Erythroblast (primary cell): ENCODE measurements at regions not wholly inside any gene's neighbourhood (a gene's known extent, or its start where the extent isn't known, plus 50 kb on each side); places are given as distances from the start of the nearest gene placed in this dataset.
"Not testable (repeated sequence)": the region's sequence is repeated elsewhere in the genome, so short reads cannot be mapped to it uniquely, and the experiment has no call there.

Source experiments
- DNase-seq, 2 experiments: peaks; one replicate each; lab custom pipeline; 2025; lab: John Stamatoyannopoulos, UW
- GATA1 ChIP-seq: IDR thresholded peaks from 2 replicates; pipeline ENCODE4 v1.6.1; 2011; ENCODE audit warnings: low read depth, mild to moderate bottlenecking, control low read depth, low read length, moderate library complexity
- POLR2A ChIP-seq: IDR thresholded peaks from 2 replicates; pipeline ENCODE4 v1.6.1; 2011; ENCODE audit warnings: mild to moderate bottlenecking, low read length

DNA sequence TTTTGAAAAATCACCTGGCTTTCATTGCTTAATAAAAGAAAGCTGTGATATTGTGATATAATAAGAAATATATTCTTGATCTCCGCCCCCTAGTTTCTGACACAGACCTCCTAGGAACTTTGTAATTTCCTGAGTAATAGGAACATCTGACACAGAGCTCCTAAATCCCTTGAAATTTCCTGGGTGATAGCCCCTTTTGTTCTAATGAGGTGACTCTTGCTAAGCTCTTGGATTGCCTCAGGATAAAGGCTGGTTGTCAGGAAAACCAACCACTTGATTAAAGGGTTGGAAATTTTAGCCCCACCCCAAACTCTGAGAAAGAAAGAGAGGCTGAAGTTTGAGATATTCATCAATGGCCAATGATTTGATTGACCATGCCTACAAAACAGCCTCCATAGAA, 326.4 kb upstream of the KIF2B start:
- DNase-seq, result no peak

DNA sequence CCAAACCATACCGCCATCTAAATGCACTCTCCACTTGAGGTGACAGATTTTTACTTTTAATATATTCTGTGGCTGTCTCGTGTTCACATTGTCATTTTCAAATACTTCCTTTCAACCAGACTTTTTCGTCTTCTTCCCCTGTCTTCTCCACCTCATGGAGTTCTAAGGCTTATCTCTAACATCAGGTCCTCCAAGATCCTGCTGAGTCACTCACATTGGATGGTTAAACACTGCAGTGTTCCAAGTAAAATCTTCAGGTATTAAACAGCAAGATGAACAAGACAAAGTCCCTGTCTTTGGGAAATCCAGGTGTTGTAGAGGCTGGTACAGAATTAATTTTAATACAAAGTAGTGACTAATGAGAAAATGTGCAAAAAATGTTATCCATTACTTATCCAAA, 330.2 kb upstream of the KIF2B start:
- TF ChIP-seq GATA1 (no peak), POLR2A (no peak)
- no peak for DNase-seq

More for the DNA sequence above, 326.4 kb upstream of the KIF2B start:
- TF ChIP-seq POLR2A, result no peak
- no peak for TF ChIP-seq GATA1

DNA sequence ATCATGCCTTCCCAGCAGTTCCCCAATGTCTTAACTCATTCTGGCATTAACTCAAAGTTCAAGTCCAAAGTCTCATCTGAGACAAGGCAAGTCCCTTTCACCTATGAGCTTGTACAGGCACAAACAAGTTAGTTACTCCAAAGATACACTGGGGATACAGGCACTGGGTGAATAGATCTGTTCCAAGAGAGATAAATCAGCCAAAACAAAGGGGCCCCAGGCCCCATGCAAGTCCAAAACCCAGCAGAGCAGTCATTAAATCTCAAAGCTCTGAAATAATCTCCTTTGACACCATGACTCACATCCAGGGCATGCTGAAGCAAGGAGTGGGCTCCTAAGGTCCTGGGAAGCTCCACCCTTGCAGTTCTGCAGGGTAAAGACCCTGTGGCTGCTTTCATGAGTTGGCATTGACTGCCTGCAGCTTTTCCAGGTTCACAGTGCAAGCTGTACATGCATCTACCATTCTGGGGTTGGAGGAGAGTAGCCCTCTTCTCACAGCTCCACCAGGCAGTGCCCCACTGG, 332.2 kb upstream of the KIF2B start:
- no peak for TF ChIP-seq POLR2A
- TF ChIP-seq GATA1, result no peak
- DNase-seq, result no peak

DNA sequence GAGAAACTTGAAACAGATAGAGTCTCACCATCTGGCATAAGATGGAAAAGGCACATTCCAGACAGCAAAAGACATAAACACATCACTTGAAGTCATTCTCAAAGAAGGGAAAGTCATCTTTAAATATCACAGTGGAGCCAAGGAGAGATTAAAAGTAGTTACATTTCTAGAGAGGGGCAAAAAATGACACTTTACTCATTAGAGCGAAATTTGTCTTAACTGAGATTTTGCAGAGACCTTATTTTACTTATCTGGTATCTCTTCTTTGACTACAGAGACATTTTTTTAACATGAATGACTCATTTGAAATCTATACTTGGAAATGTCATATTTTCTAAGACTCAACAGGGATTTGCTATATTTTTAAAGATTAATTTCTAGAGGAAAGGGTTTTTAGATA, 339.0 kb upstream of the KIF2B start:
- DNase-seq, result no peak
- TF ChIP-seq GATA1 (no peak), POLR2A (no peak)

DNA sequence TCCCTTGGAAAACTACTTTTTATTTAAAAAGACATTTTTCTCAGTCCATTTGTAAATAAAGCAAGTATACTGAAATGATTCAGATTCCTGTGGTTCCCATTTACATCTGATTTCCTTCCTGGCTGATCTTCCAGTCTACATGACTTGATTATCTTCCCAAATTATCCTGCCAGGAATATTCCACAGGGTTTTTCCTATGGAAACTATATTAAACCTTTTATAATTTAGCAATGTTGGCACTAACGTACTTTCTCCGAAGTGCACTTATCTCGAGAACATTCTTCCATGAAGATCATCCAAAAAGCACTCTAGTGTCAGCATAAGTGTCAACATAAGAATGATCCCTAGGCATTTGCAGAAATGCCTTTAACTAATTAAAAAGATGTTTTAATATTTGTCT, 347.7 kb upstream of the KIF2B start:
- no peak for DNase-seq
- no peak for TF ChIP-seq POLR2A
- TF ChIP-seq GATA1, result no peak

DNA sequence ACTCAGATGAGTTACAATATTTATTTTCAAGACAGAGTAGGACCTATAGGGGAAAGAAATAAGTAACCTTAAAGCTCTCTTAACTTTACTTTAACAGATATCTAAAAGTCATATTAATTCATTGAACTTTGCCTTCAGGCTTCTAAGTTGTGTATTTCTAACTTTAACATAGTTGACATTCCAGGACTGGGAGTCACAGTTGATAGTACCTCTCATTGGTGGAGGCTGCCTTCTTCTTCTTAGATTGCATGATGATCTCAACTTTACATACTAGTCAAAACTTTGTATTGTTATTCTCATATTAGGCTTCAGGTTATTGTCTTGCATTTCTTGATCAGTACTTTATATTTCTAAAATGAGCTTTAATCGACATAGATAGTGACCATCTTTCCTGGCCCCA, 350.1 kb upstream of the KIF2B start:
- no peak for DNase-seq
- TF ChIP-seq GATA1 (no peak), POLR2A (no peak)

DNA sequence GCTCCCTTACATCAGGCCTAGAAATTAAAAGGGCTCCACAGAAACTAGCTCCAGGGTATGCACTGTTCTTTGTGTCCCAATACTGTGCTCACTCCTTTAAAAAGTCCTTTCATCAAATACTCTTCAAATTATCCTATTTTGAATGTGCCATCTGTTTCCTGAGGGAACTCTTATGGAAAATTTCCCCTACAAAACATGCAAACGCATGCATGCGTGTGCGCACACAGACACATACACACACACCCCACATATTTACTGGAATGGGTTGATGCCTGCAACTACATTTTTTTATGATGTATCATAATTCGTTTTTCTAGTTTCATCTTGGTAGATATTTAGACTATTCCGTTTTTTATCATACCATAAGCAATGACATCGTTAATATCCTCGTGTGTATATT, 351.2 kb upstream of the KIF2B start:
- no peak for TF ChIP-seq GATA1
- TF ChIP-seq POLR2A, result no peak
- no peak for DNase-seq

DNA sequence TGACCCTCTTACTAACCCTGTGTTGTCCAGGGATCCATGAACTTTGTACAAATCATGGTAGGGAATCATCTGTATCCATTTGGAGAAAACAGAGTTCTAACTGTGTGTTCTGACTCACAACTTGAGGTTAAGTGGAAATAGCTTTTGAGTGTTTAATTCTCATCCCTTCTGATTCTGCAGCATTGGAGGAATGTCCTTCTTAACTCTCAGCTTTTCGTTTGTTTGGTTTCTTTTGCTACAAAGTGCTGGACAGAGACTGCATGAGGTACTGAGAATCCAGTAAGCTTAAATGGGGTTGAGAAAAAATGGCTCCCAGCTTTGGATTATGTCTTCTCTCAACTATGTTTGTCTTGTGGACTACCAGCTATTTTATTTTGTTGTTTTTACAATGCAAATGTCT, 352.1 kb upstream of the KIF2B start:
- DNase-seq, result no peak

DNA sequence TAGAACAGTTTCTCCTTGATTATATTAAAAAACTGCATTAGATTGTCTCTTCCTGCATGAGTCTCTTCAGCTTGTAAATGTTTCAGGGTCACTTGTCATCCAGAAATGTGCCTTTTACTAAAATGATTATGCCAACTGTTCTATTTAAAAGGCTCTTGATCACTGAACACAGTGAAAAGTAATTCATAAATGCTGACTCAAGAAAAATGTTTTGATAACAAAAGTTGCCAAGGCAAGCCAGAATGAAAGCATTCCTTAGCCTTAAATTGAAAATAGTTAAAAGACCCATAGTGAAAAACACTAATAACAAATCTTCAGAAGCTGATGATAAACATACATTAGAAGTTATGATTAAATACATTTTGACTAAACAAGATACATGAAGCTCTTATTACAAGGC, 356.0 kb upstream of the KIF2B start:
- no peak for TF ChIP-seq GATA1
- TF ChIP-seq POLR2A, result no peak
- DNase-seq, result no peak

More for the DNA sequence above, 352.1 kb upstream of the KIF2B start:
- TF ChIP-seq POLR2A, result no peak
- TF ChIP-seq GATA1, result no peak

DNA sequence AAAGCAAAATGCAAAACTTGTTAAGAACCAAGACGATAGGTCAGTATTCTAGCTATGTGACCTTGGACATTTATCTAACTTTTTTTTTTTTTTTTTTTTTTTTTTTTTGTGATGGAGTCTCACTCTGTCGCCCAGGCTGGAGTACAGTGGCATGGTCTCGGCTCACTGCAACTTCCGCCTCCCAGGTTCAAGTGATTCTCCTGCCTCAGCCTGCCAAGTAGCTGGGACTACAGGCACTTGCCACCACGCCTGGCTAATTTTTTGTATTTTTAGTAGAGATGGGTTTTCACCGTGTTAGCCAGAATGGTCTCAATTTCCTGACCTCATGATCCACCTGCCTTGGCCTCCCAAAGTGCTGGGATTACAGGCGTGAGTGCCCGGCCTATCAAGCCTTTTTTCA, 358.3 kb upstream of the KIF2B start:
- DNase-seq, result not testable (repeated sequence)

DNA sequence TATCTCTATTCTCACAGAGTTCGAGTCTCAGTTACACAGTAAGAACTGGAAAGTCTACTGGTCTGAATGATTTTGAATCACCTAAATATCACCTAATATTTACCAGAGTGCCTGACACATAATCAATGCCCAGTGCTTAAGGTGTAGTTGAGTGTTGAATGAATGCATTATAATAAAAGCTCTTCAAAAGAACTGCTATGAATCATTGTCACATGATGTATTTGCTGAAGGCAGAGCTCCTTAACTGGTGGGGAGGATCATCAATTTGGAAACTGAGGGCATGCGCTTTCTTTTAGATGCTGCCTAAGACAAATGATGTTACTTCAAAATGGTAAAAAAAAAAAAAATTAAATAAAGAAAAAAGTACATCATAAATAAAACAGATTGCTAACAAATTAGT, 359.4 kb upstream of the KIF2B start:
- TF ChIP-seq GATA1, result no peak
- TF ChIP-seq POLR2A, result no peak
- DNase-seq, result no peak

DNA sequence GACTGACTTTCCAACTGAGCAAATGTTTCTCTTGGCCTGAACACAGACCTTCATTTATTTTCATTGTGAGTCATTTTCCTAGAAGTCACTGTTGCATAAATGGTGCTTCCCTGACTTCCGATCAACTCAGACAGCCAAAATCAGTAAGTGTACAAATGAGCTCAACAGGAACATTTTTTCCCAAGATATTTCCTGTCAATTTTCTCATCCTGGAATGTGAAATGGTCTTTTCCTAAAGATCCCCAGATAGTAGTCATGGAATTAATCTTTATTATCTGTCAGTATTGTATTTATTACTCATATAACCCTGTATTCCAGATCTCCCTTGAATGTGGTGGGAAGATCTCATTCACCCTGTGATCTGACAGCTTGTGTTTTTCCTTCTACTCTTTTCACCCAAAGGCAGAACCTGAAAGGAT, 360.3 kb upstream of the KIF2B start:
- TF ChIP-seq POLR2A (no peak), GATA1 (no peak)
- no peak for DNase-seq

DNA sequence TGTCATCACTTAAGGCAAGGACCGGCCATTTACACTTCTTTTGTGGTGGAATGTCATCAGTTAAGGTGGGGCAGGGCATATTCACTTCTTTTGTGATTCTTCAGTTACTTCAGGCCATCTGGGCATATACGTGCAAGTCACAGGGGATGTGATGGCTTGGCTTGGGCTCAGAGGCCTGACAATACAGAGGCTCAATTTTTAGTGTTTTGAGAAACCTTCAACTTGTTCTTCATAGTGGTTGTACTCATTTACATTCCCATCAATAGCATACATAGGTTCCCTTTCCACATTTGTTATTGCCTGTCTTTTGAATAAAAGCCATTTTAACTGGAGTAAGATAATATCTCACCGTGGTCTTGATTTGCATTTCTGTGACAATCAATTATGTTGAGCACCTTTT, 366.8 kb upstream of the KIF2B start:
- not testable (repeated sequence) for DNase-seq

DNA sequence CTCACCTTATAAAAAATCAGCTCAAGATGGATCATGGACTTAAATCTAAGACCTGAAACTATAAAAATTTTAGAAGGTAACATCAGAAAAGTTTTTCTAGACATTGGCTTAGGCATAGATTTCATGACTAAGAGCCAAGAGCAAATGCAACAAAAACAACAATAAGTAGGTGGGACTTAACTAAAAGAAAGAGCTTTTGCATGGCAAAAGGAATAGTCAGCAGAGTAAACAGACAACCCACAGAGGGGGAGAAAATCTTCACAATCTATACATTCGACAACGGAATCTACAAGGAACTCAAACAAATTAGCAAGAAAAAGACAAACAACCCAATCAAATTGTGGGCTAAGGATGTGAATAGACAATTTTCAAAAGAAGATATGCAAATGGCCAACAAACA, 368.4 kb upstream of the KIF2B start:
- TF ChIP-seq POLR2A (no peak), GATA1 (no peak)
- DNase-seq, result no peak

DNA sequence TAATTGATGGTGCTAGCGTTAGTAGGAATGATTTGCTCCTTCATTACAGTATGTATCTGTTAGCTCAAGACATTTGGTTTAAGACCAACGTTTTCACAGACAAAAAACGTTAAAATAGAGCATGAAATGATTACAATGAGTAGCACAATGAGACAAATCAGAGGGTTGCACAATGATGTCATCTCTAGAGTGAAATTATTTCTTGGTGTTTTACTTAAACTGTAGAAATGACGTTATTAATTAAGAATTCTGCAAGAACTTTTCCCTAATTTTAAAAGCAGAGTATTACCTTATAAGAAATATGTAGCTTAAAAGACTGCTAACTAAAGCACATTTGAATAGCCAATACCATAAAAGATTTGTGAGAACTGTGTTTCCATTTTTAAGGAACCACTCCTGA, 373.4 kb upstream of the KIF2B start:
- TF ChIP-seq GATA1, result no peak
- no peak for TF ChIP-seq POLR2A
- no peak for DNase-seq

DNA sequence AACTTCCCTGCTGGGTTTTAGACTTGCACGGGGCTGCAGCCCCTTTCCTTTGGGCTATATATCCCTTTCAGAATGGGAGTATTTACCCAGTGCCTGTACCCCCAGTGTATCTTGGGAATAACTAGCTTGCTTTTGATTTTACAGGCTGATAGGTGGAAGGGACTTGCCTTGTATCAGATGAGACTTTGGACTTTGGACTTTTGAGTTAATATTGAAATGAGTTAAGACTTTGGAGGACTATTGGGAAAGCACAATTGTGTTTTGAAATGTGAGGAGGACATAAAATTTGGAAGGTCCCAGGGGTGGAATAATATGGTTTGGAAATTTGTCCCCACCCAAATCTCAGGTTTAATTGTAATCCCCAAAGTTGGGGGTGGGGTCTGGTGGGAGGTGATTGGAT, 393.8 kb upstream of the KIF2B start:
- TF ChIP-seq POLR2A (no peak), GATA1 (no peak)
- DNase-seq, result no peak
